ENCODE measurements at regions not wholly inside any gene's neighbourhood (a gene's known extent, or its start where the extent isn't known, plus 50 kb on each side); places are given as distances from the start of the nearest gene placed in this dataset.

DNA sequence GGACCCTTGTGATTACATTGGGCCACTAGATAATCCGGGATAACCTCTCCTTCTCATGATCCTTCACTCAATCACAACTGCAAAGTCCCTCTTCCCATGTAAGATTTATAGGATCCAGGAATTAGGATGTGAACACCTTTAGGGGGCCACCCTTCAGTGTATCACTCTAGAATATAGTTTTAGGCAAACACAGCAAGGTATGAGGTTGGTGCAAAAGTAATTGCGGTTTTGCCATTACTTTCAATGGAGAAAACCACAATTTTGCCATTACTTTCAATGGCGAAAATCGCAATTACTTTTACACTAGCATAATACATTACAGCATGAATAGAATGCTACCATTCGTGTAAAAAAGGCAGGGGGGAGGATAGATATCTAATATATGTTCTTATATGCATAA, 104.0 kb downstream of the BAMBI start:
- H3K27me3 ChIP-seq = no peaks in the 10 kb centered on the region
- H3K4me3 ChIP-seq = no peak overlapping the region
- no peak for TF ChIP-seq POLR2A (IDR thresholded peaks at IDR 0.05)
- no peak for TF ChIP-seq CTCF (IDR thresholded peaks at IDR 0.05)
- intact Hi-C loops (cut with DNase I) = no loop called here
- no peaks in the 10 kb centered on the region for H3K4me1 ChIP-seq
- no peaks in the 10 kb centered on the region for H3K9me3 ChIP-seq
- DNase-seq (no peak), ATAC-seq (no peak)
- no peaks in the 10 kb centered on the region for H3K36me3 ChIP-seq (replicated peaks in 1 of 2; ENCODE audit: insufficient read depth in 1 of 2, low read depth in 2 of 2)
- H3K27ac ChIP-seq = no peak overlapping the region
- WGBS, 2 donors = 83 to 85% methylated on average over 5 of the region's 5 CpGs

- Histone ChIP-seq H3K4me3 (no peak overlapping the region), H3K36me3 (replicated peaks in 1 of 2; ENCODE audit: insufficient read depth in 1 of 2, low read depth in 2 of 2) (no peaks in the 10 kb centered on the region), H3K27ac (no peak overlapping the region), H3K27me3 (no peaks in the 10 kb centered on the region), H3K4me1 (no peaks in the 10 kb centered on the region), H3K9me3 (no peaks in the 10 kb centered on the region)
- no peak for DNase-seq
- intact Hi-C loops (cut with DNase I) = no loop called here
- ATAC-seq = no peak
- WGBS, 2 donors = 71 to 79% methylated on average over 5 of the region's 5 CpGs
- TF ChIP-seq CTCF (IDR thresholded peaks at IDR 0.05) (no peak), POLR2A (IDR thresholded peaks at IDR 0.05) (no peak)
Observed at GRCh38 chr10:28783087-28783486, 105.8 kb downstream of the BAMBI start.

DNA sequence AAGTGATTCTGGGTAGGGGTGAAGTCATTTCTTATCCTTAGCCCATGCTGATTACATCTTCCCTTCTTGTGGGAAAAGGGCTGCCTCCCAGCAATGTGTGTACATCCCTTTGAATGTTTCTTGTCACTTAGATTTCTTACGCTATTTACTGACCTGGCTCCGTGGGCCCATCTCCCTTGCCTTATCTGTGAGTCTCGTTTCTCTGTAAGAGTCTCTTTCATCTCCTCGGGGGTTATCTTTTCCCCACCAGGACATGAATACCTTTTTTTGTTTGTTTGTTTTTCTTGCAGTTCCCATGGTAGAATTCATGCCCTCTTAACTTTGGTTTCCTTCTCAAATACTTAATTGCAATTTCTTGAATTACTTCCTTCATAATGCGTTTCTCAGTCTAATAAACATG, 107.7 kb downstream of the BAMBI start:
- intact Hi-C loops (cut with DNase I) = no loop called here
- Histone ChIP-seq H3K27me3 (no peaks in the 10 kb centered on the region), H3K9me3 (no peaks in the 10 kb centered on the region), H3K27ac (no peak overlapping the region), H3K4me1 (no peaks in the 10 kb centered on the region), H3K36me3 (replicated peaks in 1 of 2; ENCODE audit: insufficient read depth in 1 of 2, low read depth in 2 of 2) (no peaks in the 10 kb centered on the region), H3K4me3 (no peak overlapping the region)
- no peak for ATAC-seq
- 71 to 73% methylated on average over 5 of the region's 5 CpGs for WGBS, 2 donors
- TF ChIP-seq CTCF (IDR thresholded peaks at IDR 0.05) (no peak), POLR2A (IDR thresholded peaks at IDR 0.05) (no peak)
- no peak for DNase-seq

- ATAC-seq = no peak
- intact Hi-C loops (cut with DNase I) = no loop called here
- DNase-seq = no peak
Observed at GRCh38 chr10:28788252-28788651, 110.9 kb downstream of the BAMBI start.

More at GRCh38 chr10:28788252-28788651, 110.9 kb downstream of the BAMBI start:
- H3K4me1 ChIP-seq = no peaks in the 10 kb centered on the region
- WGBS, 2 donors = 57 to 82% methylated on average over 1 to 2 of the region's 2 CpGs
- H3K9me3 ChIP-seq = no peaks in the 10 kb centered on the region
- TF ChIP-seq POLR2A (IDR thresholded peaks at IDR 0.05) (no peak), CTCF (IDR thresholded peaks at IDR 0.05) (no peak)
- H3K27ac ChIP-seq = no peak overlapping the region
- H3K36me3 ChIP-seq (replicated peaks in 1 of 2; ENCODE audit: insufficient read depth in 1 of 2, low read depth in 2 of 2) = no peaks in the 10 kb centered on the region
- H3K4me3 ChIP-seq = no peak overlapping the region
- H3K27me3 ChIP-seq = no peaks in the 10 kb centered on the region
